Vagina (tissue), 2 donors: ENCODE measurements at regions not wholly inside any gene's neighbourhood (a gene's known extent, or its start where the extent isn't known, plus 50 kb on each side); places are given as distances from the start of the nearest gene placed in this dataset.

ENCODE experiments used
- CTCF ChIP-seq, 3 experiments: fragments of 450-650 bp in 2 of 3; fragments of 200-600 bp in 1 of 3; sonication (generic) in 1 of 3; IDR thresholded peaks; one replicate each; pipeline ENCODE4 v1.5.1; 2017 to 2019; ENCODE audit warnings: antibody characterized with exemption in 3 of 3, mild to moderate bottlenecking in 2 of 3, moderate library complexity in 2 of 3
- POLR2A ChIP-seq, 2 donors: fragments of 450-650 bp; IDR thresholded peaks; one replicate each; pipeline ENCODE4 v1.6.1; 2017; ENCODE audit warnings: antibody characterized with exemption in 2 of 2, mild to moderate bottlenecking in 2 of 2, moderate library complexity in 2 of 2

- TF ChIP-seq CTCF (IDR thresholded peaks at IDR 0.05) (no peak), POLR2A (IDR thresholded peaks at IDR 0.05) (no peak)
Observed at GRCh38 chr6:109875973-109876372, 102.1 kb upstream of the GPR6 start.
